GM18858 (cell line): ENCODE measurements at regions not wholly inside any gene's neighbourhood (a gene's known extent, or its start where the extent isn't known, plus 50 kb on each side); places are given as distances from the start of the nearest gene placed in this dataset.

Source experiments
- ATAC-seq: cut with Tn5 transposase; IDR thresholded peaks from one replicate; pipeline ENCODE4 v1.9.1; 2021; ENCODE audit not compliant: unreplicated experiment

- no peak for ATAC-seq
These were observed 457.8 kb downstream of the RASEF start for GRCh38 chr9:82604947-82605656.

- no peak for ATAC-seq
These were observed 457.3 kb downstream of the RASEF start for GRCh38 chr9:82605657-82606031.

DNA sequence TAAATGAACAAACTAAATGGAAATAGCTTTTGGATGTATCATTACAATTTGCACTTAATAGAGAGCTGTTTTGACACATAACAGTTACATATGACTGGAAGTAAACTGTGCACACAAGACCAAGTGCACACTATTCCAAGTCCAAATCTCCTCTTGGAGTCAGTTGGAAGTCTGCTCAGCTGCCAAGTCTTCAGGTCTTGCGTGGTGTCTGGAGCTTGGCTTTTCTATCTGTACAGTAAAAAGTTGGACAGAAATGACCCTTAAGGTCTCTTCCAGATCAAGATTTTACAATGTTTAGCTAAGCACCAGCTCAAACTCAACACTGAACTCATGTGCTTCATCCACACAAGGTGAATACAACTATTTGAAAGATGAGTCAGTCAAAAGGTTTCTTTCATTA, 456.9 kb downstream of the RASEF start:
- no peak for ATAC-seq

GRCh38 chr9:82606492-82607382, 456.2 kb downstream of the RASEF start:
- ATAC-seq, result peak; percentile 71

DNA sequence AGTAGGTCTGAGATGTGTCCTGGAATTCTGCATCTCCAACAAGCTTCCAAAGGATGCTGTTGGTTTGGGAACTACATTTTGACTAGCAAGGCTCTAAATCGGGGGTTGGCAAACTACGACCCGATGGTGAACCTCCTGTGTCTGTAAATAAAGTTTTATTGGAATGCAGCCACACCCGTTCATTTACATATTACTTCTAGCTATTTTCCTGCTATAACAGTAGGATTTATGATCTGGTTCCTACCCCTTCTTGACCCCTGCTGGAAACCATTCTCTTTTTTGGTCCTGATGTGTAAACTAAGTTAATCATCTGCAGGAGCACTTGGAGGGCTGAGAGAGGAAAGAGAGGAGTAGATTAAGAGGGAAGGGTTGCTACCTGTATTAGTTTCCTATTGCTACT, 454.5 kb downstream of the RASEF start:
- no peak for ATAC-seq

DNA sequence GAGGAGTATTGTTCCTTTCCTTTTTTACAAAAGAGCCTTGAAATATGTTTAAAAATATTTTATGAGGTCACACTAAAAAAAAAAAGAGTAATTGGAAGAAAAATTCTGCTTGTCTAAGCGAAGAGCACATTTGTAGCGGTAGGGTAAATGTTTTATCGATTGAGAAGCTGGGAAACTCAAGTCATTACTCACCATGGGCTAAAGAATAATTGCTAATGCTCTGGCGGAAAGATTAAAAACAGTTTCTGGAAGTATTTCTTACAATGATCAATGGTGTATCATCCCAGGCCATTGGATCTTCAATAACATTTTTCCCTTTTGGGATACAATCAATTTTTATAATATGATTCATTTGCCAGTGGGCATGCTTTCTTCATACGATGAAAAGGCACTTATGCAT, 450.0 kb downstream of the RASEF start:
- ATAC-seq, result no peak

GRCh38 chr9:82613498-82613897, 449.4 kb downstream of the RASEF start:
- no peak for ATAC-seq

- no peak for ATAC-seq
These were observed 446.4 kb downstream of the RASEF start for GRCh38 chr9:82616545-82616944.

DNA sequence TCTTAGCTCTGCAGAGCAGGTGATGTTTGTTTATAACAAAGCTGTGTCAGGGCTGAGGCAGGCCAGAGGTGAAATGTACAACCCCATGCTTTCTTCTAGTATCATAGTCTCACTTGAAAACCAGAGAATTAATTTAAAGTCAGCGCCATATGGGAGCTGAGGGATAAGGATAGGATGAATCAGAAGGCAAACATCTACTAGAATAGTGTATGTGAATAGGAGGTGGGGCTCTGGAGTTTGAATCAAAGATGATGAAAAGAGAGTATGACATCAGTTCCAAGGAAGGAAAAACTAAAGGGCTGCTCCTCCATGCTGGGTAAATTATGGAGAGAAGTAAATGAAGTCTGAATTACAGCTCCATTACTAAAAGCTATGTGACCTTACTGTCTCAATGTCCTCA, 441.5 kb downstream of the RASEF start:
- no peak for ATAC-seq

DNA sequence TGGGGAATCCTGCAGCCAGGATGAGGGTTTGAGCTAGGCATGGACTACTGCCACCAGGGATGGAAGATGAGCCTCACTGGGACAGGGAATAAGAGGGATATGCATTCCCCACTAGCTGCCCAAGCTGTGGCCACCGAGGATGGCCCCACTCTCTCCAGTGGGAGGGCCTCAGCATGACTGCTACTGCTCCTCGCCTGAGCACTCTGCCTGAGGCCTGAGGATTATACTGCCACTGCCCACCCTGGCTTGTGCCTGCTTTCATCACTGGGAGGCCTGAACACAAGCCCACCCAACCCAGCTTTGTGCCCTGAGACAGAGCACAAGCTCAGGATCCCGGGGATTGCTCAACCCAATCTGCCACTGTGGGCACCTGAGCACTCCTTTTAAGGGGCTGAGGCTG, 425.6 kb downstream of the RASEF start:
- no peak for ATAC-seq

DNA sequence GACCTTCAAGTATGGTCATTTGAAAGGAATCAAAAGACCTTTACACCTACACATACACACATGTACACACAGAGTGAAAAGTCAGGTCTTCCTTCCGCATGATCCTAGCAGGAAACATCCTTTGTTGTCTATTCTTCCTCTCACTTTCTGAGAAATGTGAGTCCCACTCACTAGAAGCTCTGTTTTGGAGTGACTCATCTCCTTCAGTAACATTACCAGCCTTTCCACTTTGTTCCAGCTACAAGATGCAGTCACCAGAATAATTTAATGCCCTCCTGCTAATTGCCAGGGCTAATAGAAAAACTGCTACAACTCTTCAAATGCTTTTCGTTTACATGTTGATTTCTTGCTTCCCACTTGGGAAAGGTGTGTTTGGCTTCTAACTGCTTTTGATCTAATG, 417.3 kb downstream of the RASEF start:
- ATAC-seq, result no peak

DNA sequence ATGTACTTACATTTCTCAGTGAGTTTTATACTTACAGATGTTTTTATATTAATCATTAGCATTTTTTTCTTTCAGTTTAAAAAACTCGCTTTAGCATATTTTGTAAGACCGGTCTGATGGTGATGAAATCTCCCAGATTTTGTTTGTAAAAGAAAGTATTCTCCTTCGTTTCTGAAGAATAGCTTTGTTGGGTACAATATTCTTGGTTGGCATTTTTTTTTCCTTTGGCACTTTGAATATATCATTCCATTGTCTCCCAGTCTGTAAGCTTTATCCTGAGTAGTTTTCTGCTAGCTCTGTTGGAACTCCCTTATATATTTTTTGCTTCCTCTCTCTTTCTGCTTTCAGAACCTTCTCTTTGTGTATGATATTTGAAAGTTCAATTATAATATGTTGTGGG, 412.6 kb downstream of the RASEF start:
- no peak for ATAC-seq

- no peak for ATAC-seq
These were observed 411.5 kb downstream of the RASEF start for GRCh38 chr9:82651474-82651873.

DNA sequence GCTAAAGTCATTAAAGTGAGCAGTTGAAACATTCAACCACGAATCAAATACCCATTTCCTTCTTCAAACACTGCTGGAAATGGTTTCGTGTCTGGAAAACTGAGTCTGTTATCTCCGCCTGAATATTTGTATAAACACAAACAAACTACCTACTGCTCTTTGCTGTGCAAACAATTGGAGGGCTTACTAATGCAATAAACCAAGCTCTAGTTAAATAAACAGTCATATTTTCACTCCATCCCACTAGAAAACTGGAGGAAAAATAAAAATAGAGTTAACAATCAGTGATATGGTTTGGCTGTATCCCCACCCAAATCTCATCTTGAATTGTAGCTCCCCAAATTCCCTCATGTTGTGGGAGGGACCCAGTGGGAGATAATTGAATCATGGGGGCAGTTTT, 397.6 kb downstream of the RASEF start:
- no peak for ATAC-seq

DNA sequence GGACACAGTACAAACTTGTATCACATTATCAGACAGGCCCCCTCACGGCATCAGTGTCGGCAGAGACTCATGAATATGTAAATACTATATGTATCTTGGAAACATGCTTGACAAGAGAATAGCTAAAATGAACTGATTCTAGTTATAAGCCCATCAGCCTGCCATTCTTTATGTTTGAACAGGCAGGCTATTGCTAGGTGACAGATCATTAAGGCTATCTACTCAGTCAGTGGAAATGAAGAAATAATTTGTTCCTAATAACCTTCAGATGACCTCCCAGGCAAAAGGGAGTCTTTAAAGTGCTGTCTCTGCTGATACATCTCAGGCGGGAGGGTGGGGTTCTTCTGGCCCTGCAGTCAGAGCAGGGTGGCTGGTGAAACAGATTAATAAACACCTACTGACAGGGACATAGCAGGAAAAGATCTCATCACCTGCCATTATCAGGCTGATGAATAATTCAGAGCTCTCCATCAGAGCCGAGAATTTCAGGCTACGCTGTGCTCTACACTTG, 394.2 kb downstream of the RASEF start:
- no peak for ATAC-seq

- ATAC-seq, result no peak
These were observed 392.9 kb downstream of the RASEF start for GRCh38 chr9:82670000-82670399.

- ATAC-seq, result no peak
These were observed 392.2 kb downstream of the RASEF start for GRCh38 chr9:82670726-82671125.

DNA sequence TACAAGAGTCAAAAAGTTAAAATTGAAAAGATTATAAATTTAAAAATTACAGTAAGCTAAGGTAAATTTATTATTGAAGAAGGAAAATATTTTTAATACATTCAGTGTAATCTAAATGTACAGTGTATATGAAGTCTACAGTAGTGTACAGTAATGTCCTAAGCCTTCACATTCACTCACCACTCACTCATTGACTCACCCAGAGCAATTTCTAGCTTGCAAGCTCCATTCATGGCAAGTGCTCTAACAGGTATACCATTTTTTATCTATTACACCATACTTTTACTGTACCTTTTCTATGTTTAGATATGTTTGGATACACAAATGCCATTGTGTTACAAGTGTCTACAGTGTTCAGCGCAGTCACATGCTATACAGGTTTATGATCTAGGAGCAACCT, 389.7 kb downstream of the RASEF start:
- no peak for ATAC-seq

DNA sequence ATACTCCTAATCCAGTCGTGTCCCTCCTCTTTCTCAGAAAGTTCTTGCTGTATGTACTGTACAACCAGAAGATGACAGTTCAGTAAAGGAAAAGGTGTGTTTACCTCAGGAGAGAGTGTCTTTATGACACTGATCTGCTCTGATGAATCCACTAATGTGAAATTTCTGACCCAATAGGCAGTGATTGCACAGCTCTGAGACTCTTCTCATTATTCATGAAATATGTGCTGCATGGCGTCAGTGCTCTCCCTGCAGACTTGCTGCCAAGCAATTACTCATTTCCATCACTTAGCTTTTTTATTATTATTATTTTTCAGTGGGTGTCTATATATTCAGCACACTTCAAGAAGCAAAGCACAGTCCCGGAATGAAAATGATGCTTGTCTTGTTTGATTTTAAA, 389.0 kb downstream of the RASEF start:
- no peak for ATAC-seq

DNA sequence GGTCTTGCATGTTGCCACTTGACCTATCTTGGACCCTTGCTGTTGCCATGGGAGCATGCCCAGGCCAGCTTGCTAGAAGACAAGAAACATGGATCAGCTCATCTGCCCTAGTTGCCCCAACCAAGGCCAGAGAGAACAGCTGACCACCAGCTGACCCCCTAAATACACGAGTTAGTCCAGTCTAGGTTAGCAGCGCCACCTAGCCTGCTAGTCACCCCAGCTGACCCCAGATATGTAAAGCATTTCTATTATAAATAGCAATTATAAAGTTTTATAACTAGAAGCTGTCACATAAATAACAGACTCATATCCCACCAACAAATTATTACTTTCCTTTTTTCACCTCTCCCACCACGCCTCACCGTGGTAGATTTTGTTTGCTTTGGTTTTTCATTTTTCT, 387.8 kb downstream of the RASEF start:
- no peak for ATAC-seq

GRCh38 chr9:82675605-82676004, 387.3 kb downstream of the RASEF start:
- ATAC-seq, result no peak

- no peak for ATAC-seq
These were observed 385.9 kb downstream of the RASEF start for GRCh38 chr9:82677086-82677485.
